Activated CD8-positive, alpha-beta memory T cell treated with anti-CD3 and anti-CD28 coated beads for 36 hours (primary cell): ENCODE measurements at regions not wholly inside any gene's neighbourhood (a gene's known extent, or its start where the extent isn't known, plus 50 kb on each side); places are given as distances from the start of the nearest gene placed in this dataset.

Experiments used
- CTCF ChIA-PET: fragments of 350-600 bp; sonication (Branson Sonifier 250); formaldehyde crosslinking; loops from one replicate; lab custom pipeline; 2021; ENCODE audit warnings: antibody characterized with exemption; lab: Charles Lee
- POLR2A ChIA-PET: fragments of 350-600 bp; sonication (Branson Sonifier 250); formaldehyde crosslinking; loops from one replicate; lab custom pipeline; 2021; ENCODE audit warnings: antibody characterized with exemption; lab: Charles Lee

DNA sequence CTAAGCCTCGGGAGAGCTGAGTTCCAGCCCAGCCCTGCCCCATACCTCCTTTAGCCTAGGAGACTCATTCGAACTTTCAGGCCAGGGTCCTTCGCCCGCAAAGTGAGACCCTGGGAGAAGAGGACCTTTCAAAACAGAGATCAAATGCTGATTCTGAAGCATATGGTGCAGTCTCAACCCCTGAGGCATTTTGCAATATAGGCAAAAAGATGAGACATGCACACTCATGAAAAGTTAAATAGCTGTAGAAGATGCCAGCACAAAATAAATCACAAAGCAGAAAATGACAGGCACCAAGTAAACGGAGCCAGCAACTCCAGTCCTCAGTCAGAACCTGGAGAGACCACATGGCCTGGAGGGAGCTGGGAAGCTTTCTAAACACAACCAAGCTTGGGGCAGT lies 542.7 kb upstream of the RAB6C start:
- CTCF ChIA-PET: no interaction called here

DNA sequence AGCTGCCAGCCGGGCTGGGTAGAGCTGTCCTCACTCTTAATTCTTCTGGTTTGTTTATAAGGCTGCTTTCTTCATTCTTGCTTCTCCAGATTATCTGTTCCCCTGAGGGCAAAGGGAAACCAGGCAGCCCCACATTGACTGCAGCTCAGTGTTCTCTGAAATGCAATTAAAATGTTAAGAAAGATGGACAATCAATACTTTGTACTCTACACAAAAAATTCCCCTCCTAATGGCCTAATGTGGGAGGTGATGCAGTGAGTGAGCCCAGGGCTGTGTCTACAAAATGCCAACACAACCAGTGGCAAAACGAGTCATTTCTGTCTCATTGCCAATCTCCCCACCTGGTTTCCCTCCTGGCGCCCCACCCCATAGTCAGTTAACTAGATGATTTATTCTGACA lies 541.7 kb upstream of the RAB6C start:
- CTCF ChIA-PET: no interaction called here
- POLR2A ChIA-PET: no interaction called here

More for the DNA sequence above, 542.7 kb upstream of the RAB6C start:
- POLR2A ChIA-PET: no interaction called here

DNA sequence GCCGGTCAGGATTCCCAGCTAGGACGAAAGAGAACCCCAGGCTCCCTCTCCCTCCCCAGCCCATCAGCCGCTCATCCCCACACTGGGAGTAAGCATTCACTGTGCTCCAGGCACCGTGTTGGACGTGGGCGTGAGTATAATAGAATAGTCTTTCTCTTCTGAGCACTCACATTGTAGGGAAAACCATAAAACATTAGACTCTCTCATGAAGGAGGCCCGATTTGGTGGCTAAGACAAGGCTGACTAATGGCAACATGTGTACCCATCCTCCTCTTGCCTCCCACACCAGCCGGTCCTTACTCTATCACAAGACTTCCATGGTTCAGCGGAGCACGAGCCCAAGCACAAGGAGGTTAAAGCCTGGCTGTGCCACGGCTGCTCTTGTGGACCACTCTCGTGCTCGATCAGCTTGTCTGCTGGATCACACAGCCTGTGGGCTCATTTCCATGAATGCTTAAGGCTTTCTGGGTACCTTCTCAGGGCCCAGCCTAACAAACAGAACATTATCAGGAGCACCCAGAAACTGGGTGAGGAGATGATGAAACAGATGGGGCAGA lies 540.9 kb upstream of the RAB6C start:
- POLR2A ChIA-PET: no interaction called here
- CTCF ChIA-PET: no interaction called here

DNA sequence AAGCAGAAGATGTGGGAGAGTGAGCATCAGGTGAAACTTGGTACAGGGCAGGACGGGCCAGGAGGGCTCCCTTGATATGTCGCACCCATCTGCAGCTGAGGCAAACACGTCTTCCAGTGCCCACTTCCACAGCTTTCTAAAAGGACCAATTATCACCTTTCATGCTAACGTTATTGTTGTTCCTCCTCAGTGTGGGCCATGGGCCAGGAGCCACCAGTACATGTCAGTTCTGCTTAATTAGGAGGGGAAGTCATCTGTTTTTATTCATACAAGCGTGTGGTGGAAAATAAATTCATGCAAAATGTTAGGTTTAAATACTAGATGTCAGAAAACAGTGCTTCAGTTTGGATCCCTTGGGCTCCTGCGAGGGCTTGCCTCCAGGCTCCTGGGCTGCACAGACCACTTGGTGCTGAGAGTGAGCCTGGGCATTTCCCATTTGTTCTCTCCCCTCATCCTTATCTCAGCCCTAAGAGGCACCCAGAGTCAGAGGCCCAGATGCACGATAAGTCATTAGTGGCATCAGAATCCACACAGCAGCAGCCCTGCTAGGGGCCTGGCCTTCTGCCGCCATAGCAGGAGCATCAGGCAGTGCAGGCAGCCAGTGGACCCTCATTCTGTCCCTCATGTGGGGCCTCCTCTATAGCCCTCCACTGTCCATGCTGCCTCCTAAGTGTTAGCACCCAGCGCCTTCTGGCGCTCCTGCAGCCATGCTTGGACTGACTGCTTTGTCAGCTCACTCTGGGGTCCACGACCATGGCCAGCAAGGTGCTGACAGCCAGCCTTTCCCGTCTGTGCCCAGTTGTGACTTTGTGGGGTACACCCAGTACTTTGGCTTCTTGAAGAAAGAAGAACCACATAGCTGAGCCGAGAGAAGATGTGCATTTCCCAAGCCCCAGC lies 539.8 kb upstream of the RAB6C start:
- CTCF ChIA-PET: no interaction called here

DNA sequence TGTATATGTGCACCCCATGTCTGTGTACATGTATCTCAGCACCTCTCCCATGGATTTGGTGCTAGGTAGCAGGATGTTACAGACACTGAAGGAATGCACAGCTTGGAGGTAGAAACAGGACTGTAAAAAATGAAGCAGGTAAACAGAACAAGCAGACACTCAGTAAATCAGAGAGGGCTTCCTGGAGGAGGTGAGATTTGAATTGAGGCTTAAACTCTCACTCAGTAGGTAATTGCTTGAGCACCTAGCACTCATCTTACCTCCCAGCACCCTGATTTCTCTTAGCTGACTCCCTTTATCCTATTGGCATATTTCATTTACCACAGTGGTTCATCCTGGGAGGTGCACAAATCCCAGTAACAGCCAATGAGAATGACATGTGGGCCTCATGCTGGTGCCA lies 537.9 kb upstream of the RAB6C start:
- POLR2A ChIA-PET: no interaction called here
- CTCF ChIA-PET: no interaction called here

More for the DNA sequence above, 539.8 kb upstream of the RAB6C start:
- POLR2A ChIA-PET: no interaction called here

DNA sequence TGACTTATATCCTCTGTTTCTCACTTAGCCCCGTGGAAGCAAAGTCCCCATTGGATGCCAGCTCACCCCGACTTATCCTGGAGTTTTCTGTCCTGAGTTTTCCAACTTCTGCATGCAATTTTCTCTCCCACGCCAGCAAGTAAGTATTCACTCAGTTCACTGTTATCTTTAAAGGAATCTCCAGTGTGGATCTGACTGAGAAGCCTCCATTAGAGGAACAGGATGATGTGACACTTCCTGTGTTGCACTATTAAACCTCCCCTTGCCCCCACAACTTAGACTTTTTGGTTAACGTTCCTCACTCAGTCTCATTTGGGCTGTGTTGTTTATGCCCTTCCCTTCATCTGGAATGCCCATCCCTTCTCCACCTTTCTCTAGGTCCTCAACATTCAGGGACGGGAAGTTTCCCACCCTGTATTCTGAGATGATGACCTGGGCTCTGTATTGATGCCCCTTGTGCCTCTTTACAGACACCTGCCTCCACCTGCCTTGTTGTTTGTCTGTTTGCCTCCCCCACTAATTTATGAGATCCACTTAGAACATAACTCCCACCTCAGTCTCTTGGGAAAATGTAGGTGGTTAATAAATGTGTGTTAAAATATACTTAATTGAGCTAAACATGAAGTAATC lies 536.1 kb upstream of the RAB6C start:
- ChIA-PET CTCF (no interaction called here), POLR2A (no interaction called here)

DNA sequence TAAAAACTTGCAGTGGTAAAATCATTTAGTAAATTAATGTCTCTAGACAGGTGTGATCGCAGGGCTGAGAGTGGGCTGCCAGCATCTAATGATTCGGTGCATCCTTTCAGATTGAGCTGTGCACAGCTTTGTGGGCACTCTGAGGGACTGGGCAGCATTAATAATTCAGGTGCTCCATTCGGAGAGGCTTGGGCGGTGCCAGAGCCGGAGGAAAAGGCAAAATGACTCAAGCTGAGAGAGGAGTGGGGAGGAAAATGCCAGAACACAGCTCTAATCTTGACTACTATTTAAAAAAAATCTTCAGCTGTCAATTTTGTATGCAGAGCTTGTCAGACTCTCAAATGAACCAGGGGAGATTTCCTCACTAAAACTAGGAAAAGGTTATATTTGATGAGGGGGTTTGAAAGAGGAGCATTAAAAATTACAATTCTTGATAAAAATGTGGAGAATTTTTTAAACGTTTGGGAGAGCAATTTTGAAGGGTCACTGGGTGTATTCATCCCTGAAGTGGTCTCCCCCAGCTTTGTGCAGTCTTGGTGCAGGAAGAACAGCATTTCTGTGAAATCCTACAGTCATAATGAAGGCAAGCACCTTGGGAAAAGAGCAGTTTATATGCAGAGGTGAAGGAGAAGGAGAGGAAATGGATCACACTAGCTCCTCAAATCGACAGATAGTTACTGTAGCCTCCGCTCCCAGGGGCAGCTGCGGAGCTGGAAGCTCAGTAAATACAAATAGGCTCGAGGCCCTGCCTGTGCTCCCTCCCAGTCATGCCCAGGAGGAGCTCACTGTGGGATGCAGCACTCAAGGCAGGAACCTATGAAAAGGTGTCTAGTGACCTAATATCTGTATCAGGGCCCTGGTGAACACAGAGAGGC lies 535.4 kb upstream of the RAB6C start:
- ChIA-PET CTCF (no interaction called here), POLR2A (no interaction called here)

DNA sequence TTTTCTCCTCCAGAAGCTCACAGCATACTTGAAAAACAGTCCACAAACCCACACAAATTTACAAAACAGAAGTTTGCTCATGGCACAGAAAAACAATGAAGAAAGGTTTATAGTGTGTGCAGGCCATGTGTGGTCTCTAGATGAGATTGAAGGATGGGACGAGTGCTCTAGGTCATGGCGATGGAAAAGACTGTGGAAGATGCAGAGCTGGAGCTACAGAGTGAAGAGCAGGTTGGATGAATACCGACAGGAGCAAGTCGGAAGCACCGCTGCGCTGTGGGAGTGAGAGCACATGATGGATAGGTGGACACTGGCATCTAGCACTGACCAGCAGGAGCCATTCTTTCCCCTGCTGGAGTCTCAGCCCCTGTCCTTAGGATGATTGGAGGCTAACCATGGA lies 534.7 kb upstream of the RAB6C start:
- CTCF ChIA-PET: no interaction called here

DNA sequence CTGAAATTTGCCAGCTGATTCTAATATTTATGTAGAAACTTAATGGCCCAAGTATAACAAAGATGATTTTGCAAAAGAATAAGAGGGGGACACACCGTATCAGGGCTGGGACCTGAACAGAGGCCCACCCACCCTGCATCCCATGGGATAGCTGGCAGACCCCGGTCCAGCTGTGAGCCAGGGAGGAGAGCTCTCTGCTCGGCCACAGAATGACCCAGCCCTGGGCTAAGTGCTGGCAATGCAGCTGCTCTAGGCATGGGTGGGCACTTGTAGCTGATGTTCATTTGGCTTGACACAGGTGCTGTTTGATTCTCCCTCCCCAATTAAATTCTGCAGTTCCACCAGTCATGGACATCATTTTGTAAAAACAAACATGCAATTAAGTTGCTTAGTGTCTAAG lies 522.8 kb upstream of the RAB6C start:
- ChIA-PET POLR2A (no interaction called here), CTCF (no interaction called here)

More for the DNA sequence above, 534.7 kb upstream of the RAB6C start:
- POLR2A ChIA-PET: no interaction called here

DNA sequence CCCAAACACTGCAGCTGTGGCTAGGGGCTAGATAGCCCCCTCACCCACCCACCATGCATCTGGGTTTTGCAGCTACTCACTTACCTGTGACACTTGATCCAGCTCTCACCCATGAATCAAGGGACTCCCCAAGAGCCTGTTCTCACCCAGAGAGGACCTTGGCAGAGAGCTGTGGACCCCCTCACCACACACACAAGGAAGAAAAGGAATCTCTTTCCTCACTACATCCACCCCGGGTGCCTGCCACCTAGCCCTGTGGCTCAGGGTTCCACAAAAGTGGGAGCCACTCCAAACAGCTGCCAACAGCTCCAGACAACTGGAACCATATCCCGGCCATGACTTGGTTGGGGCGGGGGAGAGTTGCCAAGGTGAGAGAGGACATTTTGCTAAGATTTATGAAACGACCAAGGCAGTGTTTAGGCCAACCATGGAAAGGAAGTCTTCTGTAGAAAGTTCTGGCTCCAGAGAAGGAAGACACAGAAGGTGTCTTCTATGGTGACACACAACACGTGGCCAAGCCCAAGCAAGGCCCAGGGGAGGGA lies 522.1 kb upstream of the RAB6C start:
- POLR2A ChIA-PET: no interaction called here
- CTCF ChIA-PET: no interaction called here

DNA sequence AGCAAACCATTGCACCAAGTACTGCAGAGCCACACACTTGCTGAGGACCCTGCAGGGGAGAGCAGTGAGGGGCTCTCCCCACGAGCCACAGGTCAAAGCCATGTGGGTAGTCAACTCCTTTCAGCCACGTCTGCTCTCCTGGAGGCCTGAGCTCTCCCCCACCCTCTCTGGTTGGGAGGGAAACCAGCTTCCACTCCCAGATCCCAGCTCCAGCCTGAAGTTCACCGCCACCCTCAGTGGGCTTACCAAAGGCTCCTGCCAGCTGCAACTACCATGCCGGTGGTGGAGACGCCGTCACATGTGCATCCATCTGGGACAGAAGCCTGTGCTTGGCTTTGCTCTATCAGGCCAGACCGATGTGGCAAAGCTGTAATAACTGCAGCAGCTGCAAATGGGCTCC lies 521.5 kb upstream of the RAB6C start:
- ChIA-PET POLR2A (no interaction called here), CTCF (no interaction called here)

DNA sequence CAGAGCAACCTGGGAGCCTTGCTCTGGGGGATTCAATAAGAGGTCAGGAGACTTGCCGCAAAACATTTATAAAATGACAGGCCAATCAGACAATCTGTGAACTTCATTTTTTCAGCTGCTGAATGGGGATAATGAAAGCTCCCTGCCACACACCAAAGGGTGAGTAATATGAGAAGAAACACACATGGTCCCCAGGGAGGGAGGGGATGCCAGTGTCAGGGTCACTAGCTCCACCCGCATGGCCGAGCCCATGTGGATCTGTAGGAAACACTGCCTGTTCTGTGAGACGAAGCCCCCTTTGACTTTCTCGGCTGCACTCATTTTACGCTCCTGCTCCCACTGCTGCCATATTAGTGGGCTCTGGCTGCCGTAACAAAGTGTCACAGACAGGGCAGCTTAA lies 521.0 kb upstream of the RAB6C start:
- CTCF ChIA-PET: no interaction called here
- POLR2A ChIA-PET: no interaction called here

DNA sequence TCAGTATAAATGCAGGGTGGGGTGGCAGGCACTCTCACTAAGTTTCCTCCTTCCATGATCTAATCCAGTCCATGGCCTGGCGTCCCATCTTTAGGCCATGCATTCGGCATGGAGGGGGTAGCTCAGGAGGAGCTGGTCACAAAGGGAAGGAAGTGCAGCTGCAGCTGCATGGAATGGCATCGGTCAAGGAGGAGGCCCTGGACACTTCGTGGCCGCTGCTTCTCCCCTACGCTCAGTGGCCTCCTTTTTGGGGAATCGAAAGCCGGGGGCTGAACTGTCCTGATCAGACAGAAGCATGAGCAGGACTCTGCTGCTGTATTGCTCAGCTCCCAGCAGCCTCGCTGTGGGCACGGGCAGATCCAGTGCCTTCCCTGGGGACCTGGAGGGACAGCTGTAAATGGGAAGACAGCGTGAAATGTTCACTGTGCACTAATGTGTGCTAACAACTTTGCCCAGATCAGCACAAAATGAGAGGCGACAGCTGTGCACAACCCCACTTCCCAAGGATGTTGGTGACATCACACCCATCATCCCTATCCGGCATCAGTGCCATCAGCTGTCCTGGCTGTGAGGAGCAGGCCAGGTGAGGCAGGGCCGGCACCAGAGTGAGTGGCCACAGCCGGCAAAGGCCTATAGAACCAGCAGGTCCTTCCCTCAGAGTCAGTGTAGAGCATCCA lies 520.1 kb upstream of the RAB6C start:
- ChIA-PET CTCF (no interaction called here), POLR2A (no interaction called here)

DNA sequence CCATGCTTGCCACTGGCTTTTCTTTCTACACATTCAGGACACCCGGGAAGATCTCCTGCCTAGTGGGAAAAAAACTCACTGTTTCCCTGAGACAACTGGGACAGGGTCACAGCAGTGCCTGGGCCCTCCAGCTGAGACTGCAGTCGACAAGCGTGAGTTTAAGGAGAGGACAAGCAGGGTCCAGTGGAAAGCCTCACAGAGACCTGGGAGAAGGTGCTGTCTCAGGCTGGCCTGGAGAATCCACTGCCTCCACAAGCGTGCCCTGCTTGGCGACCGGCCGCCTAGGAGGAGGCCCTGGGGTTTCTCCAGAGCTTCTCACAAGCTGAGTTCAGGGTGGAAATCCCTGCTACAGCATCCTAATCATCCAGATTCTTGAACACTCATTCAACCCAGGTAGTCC lies 519.6 kb upstream of the RAB6C start:
- CTCF ChIA-PET: no interaction called here
- POLR2A ChIA-PET: no interaction called here

DNA sequence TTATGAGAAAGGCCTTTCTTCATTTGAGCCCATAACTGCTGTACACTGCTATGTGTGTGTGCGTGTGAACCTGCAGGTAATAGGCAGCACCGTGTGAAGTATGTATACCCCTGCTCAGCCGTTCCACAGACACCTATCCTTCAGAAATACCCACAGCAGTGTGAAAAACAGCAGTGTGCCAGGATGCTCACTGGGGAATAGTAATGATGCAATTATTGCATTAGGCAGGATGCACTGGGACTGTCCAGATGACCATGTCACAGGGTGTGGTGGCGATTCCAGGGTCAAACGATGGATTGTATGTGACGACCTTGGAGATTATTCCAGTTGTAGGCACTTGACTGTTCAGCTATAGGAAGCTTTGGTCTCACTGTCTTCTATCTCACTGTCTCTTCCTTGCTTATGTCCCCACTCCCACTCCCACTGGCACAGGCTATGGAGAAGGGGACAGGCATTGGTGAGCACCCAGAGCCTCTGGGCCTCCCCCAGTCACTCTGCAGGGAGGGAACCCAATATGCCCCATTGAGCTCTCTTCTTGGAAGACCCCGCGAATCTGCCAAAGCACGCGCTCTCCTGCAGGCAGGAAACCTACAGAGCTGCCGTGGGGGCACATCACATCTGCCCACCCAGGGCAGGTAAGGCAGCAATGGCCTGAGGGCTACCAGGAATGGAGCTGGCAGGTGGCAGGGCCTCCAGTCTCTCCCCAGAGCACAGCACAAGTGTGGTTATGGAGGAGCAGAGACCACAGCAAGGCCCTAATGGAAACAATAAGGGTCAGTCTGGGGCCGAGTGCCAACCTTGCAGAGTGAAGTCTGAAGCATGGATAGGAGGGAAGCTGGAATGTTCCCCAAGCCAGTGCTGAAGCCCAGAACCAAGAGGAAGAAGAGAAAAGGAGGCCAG lies 518.9 kb upstream of the RAB6C start:
- POLR2A ChIA-PET: no interaction called here
- CTCF ChIA-PET: no interaction called here

DNA sequence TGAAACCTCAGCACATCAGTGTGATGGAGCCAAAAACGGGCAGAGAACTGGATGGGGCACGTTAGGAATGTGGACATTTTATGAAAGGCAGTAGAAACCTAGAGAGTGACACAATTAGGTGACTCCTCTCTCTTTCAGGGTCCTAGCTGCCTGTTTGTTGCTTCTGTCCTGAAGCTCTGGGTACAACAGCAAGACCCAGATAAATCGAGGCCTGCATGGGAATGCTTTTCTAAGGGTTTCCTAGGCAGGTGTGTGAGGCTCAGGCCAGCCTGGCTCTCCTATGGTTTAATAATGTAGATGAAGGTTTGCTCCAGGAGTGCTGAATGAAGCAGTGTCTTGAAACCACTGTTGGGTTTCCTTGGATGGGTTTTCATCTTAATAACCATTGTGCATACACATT lies 517.1 kb upstream of the RAB6C start:
- POLR2A ChIA-PET: no interaction called here
- CTCF ChIA-PET: no interaction called here

DNA sequence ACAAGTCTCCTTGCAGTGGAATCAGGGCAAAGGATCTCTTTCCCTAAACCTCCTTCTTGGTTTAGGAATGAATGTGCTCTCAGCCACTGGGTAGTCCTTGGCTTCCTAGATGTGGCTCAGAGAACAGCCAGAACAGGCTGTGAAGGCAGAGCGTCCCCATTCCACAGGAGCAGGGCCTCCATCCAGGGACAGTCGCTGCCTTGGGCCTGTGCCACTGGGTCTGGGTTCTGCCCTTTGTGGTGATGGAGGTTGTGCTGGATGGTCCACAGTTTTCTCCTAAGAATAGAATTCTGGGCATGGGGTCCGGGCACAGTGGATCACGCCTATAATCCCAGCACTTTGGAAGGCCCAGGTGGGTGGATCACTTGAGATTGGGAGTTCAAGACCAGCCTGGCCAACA lies 516.5 kb upstream of the RAB6C start:
- CTCF ChIA-PET: no interaction called here

DNA sequence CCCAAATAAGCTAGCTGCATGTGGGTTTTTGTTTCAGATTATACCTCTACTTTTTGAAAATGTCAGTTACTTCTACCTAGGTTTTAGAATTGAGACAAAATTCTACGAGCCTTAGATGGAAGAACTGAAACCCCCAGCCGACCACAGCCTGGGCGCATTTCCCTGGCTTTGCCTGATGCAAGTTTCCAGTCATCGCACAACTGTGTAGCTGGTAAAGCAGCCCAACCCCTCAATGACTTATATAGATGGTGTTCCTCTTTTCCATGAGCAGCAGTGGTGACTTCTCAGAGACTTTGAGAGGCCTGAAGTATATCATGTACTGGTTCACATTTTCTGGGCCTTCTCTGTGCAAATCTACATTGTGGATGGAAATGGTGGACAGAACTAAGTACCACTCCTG lies 515.4 kb upstream of the RAB6C start:
- ChIA-PET CTCF (no interaction called here), POLR2A (no interaction called here)

More for the DNA sequence above, 516.5 kb upstream of the RAB6C start:
- POLR2A ChIA-PET: no interaction called here
